ENCODE measurements at regions not wholly inside any gene's neighbourhood (a gene's known extent, or its start where the extent isn't known, plus 50 kb on each side); places are given as distances from the start of the nearest gene placed in this dataset.

DNA sequence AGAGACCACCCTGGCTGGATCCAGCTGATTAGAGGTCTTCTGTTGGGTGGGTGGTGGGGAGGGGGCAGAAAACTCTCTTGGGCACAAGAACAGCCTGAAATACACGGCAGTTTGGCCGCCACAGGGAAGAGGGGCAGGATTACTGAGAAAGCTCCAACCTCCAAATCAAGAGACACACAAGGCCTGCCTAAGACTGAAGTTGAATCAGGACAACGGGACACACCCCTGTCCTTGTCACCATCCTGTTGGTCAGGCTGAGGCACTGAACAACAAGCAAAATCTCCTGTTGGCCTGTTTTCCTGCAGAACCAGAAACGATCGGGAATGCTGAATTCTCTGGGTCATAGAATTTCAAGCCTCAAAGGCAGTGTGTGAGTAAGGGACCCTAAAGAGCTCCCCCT, 247.8 kb downstream of the FAM43A start:
- TF ChIP-seq, protein P1, sequence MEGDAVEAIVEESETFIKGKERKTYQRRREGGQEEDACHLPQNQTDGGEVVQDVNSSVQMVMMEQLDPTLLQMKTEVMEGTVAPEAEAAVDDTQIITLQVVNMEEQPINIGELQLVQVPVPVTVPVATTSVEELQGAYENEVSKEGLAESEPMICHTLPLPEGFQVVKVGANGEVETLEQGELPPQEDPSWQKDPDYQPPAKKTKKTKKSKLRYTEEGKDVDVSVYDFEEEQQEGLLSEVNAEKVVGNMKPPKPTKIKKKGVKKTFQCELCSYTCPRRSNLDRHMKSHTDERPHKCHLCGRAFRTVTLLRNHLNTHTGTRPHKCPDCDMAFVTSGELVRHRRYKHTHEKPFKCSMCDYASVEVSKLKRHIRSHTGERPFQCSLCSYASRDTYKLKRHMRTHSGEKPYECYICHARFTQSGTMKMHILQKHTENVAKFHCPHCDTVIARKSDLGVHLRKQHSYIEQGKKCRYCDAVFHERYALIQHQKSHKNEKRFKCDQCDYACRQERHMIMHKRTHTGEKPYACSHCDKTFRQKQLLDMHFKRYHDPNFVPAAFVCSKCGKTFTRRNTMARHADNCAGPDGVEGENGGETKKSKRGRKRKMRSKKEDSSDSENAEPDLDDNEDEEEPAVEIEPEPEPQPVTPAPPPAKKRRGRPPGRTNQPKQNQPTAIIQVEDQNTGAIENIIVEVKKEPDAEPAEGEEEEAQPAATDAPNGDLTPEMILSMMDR (IDR thresholded peaks at IDR 0.05; ENCODE audit: extremely low read depth, missing control alignments) = no peak
- DNase-seq (ENCODE audit: low spot score) = no peak

DNA sequence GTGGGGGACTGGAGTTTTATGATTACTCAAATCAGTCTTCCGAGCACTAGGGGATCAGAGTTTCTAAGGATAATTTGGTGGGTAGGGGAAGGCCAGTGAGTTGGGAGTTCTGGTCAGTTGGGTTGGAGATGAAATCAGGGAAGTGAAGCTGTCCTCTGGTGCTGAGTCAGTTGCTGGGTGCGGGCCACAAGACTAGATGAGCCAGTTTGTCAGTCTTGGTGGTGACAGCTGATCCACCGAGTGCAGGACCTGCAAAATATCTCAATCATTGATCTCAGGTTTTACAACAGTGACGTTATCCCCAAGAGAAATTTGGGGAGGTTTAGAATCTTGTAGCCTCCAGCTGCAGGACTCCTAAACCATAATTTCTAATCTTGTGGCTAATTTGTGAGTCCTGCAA, 249.4 kb downstream of the FAM43A start:
- no peak for DNase-seq (ENCODE audit: low spot score)
- TF ChIP-seq, protein P1 (IDR thresholded peaks at IDR 0.05; ENCODE audit: extremely low read depth, missing control alignments) = no peak

DNA sequence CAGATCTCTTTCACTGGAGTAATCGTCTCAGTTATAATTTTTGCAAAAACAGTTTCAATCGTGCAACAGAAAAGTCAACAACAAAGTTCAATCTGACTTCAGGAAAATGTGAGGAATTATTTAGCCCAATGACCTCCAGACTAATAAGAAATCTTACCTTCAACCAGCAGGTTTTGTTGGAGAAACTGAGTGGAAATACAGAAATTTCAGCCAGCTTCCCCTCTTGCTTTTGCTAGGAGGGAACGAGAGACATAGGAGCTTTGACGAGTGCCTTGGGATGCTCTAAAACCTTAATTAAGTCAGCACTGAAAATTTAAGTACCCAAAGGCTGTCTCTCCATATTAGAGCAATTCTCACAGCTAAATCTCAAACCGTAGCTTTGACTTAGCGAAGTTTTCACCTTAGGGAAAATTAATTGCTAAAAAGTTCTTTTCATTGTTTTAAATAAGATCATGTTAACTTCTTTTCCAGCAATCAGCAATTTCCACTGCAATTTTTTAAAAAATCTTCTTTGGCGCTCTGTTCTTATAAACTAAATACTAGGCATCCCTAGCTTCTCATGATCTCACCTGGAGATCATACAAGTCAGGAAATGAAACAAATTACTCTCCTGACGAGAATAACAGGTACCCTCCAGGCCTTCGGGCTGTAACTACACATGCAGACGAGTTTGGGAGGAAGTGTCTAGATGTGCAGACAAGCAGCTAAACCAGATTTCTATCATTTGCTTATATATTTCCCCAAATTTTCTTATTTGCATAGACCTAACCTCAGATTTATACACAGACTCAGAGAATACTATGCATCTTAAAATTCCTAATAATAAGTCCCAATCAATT, 250.2 kb downstream of the FAM43A start:
- TF ChIP-seq, protein P1 (IDR thresholded peaks at IDR 0.05; ENCODE audit: extremely low read depth, missing control alignments) = no peak
- no peak for DNase-seq (ENCODE audit: low spot score)

DNA sequence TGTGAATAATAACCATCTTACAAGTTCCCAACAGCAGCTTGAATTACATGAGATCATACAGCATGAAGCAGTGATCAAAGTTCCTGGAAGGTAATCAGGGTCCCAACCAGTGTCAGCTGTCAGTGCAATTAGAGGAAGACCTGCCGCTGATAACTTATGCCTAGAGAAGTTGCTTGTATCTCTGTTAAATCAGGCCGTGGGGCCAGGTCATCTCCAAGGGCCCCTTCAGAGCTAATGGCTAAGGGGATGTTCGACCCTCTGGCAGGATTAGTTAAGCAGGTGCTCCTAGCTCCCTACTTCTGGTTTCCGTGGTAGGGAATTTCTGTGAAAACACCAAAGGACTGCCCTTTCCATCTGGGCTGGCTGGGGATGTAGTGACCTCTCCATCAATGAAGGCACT, 251.0 kb downstream of the FAM43A start:
- no peak for DNase-seq (ENCODE audit: low spot score)
- TF ChIP-seq, protein P1 (IDR thresholded peaks at IDR 0.05; ENCODE audit: extremely low read depth, missing control alignments) = no peak

DNA sequence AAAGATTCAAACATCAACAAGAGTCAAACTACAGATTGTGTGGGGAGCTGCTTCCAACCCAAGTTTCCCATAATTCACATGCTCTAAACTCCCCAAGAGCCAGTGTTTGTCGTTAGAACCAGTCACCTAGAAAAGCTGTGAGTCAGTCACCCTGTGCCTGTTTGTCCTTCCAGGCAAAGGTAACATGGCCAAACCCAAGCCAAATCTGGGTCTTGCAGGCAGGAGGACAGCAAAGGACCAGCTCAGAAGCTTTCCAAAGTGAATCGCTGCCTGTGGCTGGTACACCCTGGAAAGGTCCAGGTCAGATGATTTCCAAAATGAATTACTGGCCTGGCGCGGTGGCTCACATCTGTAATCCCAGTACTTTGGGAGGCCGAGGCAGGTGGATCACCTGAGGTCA, 251.5 kb downstream of the FAM43A start:
- TF ChIP-seq, protein P1 (IDR thresholded peaks at IDR 0.05; ENCODE audit: extremely low read depth, missing control alignments) = no peak
- no peak for DNase-seq (ENCODE audit: low spot score)

DNA sequence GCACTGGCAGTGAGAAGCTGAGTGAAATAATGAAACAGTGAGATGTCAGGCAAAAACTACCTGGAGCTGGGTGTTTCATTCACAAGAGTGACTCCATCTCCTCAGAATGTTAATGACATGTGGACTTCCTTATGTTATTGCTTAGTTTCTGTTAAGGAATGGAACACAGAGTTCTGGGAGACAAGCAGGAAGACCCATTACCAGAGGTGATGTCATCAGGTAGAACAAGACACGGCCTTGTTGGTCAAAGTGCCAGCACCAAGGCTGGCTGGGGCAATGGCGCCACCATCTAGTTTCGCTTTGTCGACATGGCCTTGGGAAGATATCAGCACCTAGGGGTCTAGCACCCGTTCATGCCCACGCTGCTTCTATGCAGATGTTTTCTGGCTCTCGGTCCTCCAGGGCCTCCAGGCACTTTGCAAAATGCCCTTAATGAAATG, 252.2 kb downstream of the FAM43A start:
- TF ChIP-seq, protein P1 (IDR thresholded peaks at IDR 0.05; ENCODE audit: extremely low read depth, missing control alignments) = no peak
- DNase-seq (ENCODE audit: low spot score) = no peak

DNA sequence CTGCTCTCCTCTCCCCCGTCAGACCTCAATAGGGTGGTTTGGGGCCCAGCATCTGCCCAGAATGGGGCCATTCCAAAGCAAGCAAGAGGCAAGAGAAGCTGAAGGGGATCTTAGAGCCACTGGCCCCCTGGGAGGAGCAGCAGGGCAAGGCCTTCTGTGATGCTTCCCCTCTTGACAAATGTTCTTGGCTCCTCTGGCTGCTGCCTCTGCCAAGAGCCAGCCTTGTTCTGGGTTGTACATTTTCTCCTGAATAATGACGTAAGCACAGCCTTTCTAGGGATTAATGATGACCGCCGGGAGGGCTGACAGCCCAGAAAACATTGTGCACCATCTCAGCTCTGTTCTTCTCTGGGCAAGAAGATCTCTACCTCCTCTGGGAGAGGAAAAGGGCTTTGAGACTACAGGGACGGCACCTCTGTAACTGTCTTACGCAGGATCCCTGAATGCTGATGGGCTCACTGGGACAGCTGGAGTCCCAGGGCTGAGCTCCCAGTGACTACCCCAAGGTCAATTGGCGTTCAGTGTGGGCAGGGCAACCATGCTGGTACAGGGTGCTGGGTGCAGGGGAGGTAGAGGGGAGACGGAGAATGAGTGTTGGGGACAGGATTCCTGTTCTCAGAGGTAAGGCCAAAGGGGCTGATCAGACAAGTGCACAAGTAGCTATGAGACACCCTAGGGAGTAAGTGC, 253.3 kb downstream of the FAM43A start:
- TF ChIP-seq, protein P1 (IDR thresholded peaks at IDR 0.05; ENCODE audit: extremely low read depth, missing control alignments) = no peak
- DNase-seq (ENCODE audit: low spot score) = no peak

Data from GM20000 (cell line).